ENCODE measurements at regions not wholly inside any gene's neighbourhood (a gene's known extent, or its start where the extent isn't known, plus 50 kb on each side); places are given as distances from the start of the nearest gene placed in this dataset.
A peak's percentile ranks its signal among the peaks of the same experiment; 100 is the strongest.

DNA sequence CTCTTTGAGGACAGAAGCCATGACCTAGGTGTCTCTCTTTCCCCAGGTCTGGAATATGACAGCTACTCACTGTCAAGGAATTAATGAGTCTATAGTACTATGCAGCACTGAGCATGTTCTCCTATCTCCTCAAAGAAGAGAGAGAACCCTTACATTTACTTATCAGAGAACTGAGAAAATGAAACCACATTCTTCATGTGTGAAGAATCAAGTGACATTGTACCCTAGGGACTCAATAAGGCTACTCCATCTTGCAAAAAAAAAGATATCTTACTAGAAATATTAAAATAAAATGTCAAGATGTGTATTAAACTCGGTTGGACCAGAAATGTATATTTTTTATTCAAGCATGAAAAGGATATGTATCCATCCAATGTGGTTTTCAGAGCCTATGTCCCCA, 133.2 kb upstream of the COL8A1 start:
- in situ Hi-C loops (cut with HindIII; ENCODE audit: low pct_ligation_motif_present, low sequenced_read_pairs), result no loop called here
- TF ChIP-seq CTCF (IDR thresholded peaks at IDR 0.05; ENCODE audit: low read depth, low read length, missing control alignments), result no peak
- Histone ChIP-seq H3K4me3 (ENCODE audit: low read depth, low read length) (no peak overlapping the region), H3K27ac (peak overlapping the region; percentile 95), H3K27me3 (replicated peaks) (no peaks in the 10 kb centered on the region), H3K36me3 (replicated peaks) (no peaks in the 10 kb centered on the region)
- no peak for DNase-seq

DNA sequence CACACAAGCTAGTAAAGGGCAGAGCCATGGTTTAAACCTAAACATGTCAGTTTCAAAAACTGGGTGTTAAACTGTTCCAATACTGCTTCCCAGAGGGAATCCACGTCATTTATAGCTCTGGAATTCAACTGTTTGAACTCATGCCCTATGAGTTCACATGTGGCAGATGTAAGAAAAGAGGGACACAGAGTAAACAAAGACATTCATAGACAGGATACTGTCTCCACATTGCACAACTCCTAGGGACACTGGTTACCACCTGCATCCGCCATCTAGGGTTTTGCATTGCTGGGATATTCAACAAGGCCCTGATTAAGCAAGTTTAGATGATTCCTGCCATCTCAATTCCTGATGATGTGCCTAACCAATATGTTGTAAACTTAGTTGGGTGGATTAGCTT, 134.1 kb upstream of the COL8A1 start:
- TF ChIP-seq CTCF (IDR thresholded peaks at IDR 0.05; ENCODE audit: low read depth, low read length, missing control alignments), result no peak

DNA sequence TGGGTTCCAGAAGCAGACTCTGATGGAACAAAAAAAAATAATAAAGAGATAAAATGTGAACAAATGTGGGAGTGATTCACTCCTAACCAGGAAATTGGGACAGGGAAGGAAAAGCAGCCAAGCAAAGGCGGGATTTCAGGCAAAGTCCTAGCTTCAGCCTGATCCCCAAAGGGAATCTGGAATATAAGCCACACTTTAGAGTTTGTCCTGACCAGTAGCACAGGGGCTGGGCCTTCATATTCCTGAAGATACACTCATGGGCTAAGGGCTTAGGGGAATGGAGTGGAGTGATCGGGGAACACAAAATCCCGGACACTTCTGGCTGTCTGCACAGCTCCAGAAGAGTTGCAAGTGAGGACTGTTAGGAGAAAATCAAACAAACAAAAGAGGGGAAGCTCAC, 135.0 kb upstream of the COL8A1 start:
- DNase-seq, result no peak
- Histone ChIP-seq H3K4me3 (ENCODE audit: low read depth, low read length) (no peak overlapping the region), H3K27me3 (replicated peaks) (no peaks in the 10 kb centered on the region), H3K27ac (peak overlapping the region; percentile 95), H3K36me3 (replicated peaks) (no peaks in the 10 kb centered on the region)
- no peak for TF ChIP-seq CTCF (IDR thresholded peaks at IDR 0.05; ENCODE audit: low read depth, low read length, missing control alignments)
- in situ Hi-C loops (cut with HindIII; ENCODE audit: low pct_ligation_motif_present, low sequenced_read_pairs), result no loop called here

More for the DNA sequence above, 134.1 kb upstream of the COL8A1 start:
- in situ Hi-C loops (cut with HindIII; ENCODE audit: low pct_ligation_motif_present, low sequenced_read_pairs), result no loop called here
- Histone ChIP-seq H3K27me3 (replicated peaks) (no peaks in the 10 kb centered on the region), H3K36me3 (replicated peaks) (no peaks in the 10 kb centered on the region), H3K27ac (peak overlapping the region; percentile 95), H3K4me3 (ENCODE audit: low read depth, low read length) (no peak overlapping the region)
- peak; percentile 57 for DNase-seq

- H3K4me3 ChIP-seq (ENCODE audit: low read depth, low read length), result no peak overlapping the region
- no peak for TF ChIP-seq CTCF (IDR thresholded peaks at IDR 0.05; ENCODE audit: low read depth, low read length, missing control alignments)
- no peaks in the 10 kb centered on the region for H3K27me3 ChIP-seq (replicated peaks)
- DNase-seq, result no peak
- in situ Hi-C loops (cut with HindIII; ENCODE audit: low pct_ligation_motif_present, low sequenced_read_pairs), result no loop called here
- H3K27ac ChIP-seq, result peak overlapping the region; percentile 95
- no peaks in the 10 kb centered on the region for H3K36me3 ChIP-seq (replicated peaks)
Measured at GRCh38 chr3:99502871-99503270, 135.5 kb upstream of the COL8A1 start.

GRCh38 chr3:99500485-99500884, 137.9 kb upstream of the COL8A1 start:
- DNase-seq, result no peak
- Histone ChIP-seq H3K27ac (no peak overlapping the region), H3K4me3 (ENCODE audit: low read depth, low read length) (no peak overlapping the region), H3K27me3 (replicated peaks) (no peaks in the 10 kb centered on the region), H3K36me3 (replicated peaks) (no peaks in the 10 kb centered on the region)
- TF ChIP-seq CTCF (IDR thresholded peaks at IDR 0.05; ENCODE audit: low read depth, low read length, missing control alignments), result no peak
- in situ Hi-C loops (cut with HindIII; ENCODE audit: low pct_ligation_motif_present, low sequenced_read_pairs), result no loop called here
